Upper lobe of left lung (tissue), 4 donors: ENCODE measurements at regions not wholly inside any gene's neighbourhood (a gene's known extent, or its start where the extent isn't known, plus 50 kb on each side); places are given as distances from the start of the nearest gene placed in this dataset.

Experiments used
- CTCF ChIP-seq, 6 experiments: fragments of 450-650 bp in 4 of 6; fragments of 200-600 bp in 2 of 6; sonication (generic) in 2 of 6; IDR thresholded peaks; one replicate each; pipeline ENCODE4 v1.5.1; 2016 to 2019; ENCODE audit warnings: antibody characterized with exemption in 6 of 6
- POLR2A ChIP-seq, 4 donors: fragments of 450-650 bp; IDR thresholded peaks; one replicate each; pipeline ENCODE4 v1.5.1; 2016 to 2017; ENCODE audit warnings: antibody characterized with exemption in 4 of 4, mild to moderate bottlenecking in 2 of 4

DNA sequence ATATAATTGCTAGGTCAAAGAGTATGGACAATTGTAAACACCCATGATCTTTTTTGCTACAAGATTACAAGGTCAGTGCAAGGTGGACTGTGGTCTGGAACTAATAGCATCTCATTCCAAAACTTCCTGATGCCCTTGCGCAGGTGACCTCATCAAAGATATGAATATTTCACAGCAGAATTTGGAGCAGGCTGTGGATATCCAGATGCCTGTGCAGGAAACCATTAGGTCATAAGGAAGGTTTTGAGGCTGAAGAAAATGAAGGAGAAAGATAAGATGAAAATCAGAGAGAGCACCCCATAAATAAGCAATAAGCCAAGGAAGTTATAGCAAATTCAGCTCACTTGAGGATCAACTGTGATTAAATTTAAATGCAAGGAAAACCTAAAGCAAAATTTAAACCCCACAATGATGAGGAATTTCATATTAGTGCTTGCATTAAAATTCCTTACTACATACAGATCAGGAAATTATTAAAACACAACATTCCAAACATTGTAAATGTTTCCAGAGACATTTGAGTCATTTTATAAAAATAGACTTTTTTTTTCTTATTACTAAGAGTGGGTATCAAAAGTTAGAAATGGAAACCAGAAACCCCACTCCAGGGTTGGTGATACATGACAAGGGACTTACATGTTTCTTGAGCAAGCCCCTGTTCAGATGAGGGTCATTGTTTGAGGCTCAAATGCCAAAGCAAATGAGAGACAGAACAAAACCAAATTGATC lies 100.7 kb upstream of the FAM9C start:
- no peak for TF ChIP-seq CTCF (IDR thresholded peaks at IDR 0.05)
- no peak for TF ChIP-seq POLR2A (IDR thresholded peaks at IDR 0.05)
